SU-DHL-6 (cell line): ENCODE measurements at regions not wholly inside any gene's neighbourhood (a gene's known extent, or its start where the extent isn't known, plus 50 kb on each side); places are given as distances from the start of the nearest gene placed in this dataset.

Source experiments
- H2AFZ ChIP-seq: fragments of 200-600 bp; sonication (generic); 2 replicates; pipeline ENCODE4 v1.6.1; 2014; ENCODE audit warnings: low read depth, mild to moderate bottlenecking, moderate library complexity, mixed read lengths, antibody characterized with exemption, low read length; ENCODE audit not compliant: severe bottlenecking
- H3F3A ChIP-seq: fragments of 200-600 bp; shearing (Covaris generic); 2 replicates; pipeline ENCODE4 v1.6.0; 2016; ENCODE audit warnings: antibody characterized with exemption, mild to moderate bottlenecking; ENCODE audit not compliant: insufficient read depth
- H3K27ac ChIP-seq: fragments of 200-600 bp; sonication (generic); 2 replicates; pipeline ENCODE4 v1.5.1; 2016; ENCODE audit warnings: low read depth, mild to moderate bottlenecking, low read length, moderate library complexity, mixed read lengths
- H3K27me3 ChIP-seq: fragments of 200-600 bp; sonication (generic), shearing (Covaris generic); 2 replicates; pipeline ENCODE4 v1.6.0; 2014; ENCODE audit warnings: mild to moderate bottlenecking, low read length
- H3K36me3 ChIP-seq: fragments of 200-600 bp; sonication (generic); 2 replicates; pipeline ENCODE4 v1.6.1; 2014; ENCODE audit warnings: mild to moderate bottlenecking, low read length, mixed read lengths
- H3K4me2 ChIP-seq: fragments of 300-600, 200-600 bp; shearing (Covaris generic), sonication (generic); 2 replicates; pipeline ENCODE4 v1.6.0; 2014; ENCODE audit warnings: low read length, low read depth, mild to moderate bottlenecking; ENCODE audit not compliant: poor library complexity, severe bottlenecking
- H3K4me3 ChIP-seq: fragments of 200-600 bp; sonication (generic); 2 replicates; pipeline ENCODE4 v1.5.1; 2014; ENCODE audit warnings: antibody characterized with exemption, low read length, mild to moderate bottlenecking, mixed read lengths; ENCODE audit not compliant: insufficient read depth, poor library complexity, severe bottlenecking
- H3K79me2 ChIP-seq: fragments of 200-600 bp; sonication (generic); 2 replicates; pipeline ENCODE4 v1.6.1; 2014; ENCODE audit warnings: mild to moderate bottlenecking, low read length, moderate library complexity; ENCODE audit not compliant: insufficient read depth
- H3K9ac ChIP-seq: fragments of 200-600 bp; sonication (generic); 2 replicates; pipeline ENCODE4 v1.7.0; 2014; ENCODE audit warnings: mild to moderate bottlenecking, low read length
- H3K9me2 ChIP-seq: fragments of 200-600 bp; sonication (generic); replicated peaks from 2 replicates; pipeline ENCODE4 v1.6.1; 2014; ENCODE audit warnings: low read length; ENCODE audit not compliant: insufficient read depth
- H3K9me3 ChIP-seq: fragments of 200-600 bp; sonication (generic); 2 replicates; pipeline ENCODE4 v1.6.1; 2014; ENCODE audit warnings: low read length, mixed read lengths; ENCODE audit not compliant: insufficient read depth
- H4K20me1 ChIP-seq: fragments of 200-600 bp; sonication (generic); 2 replicates; pipeline ENCODE4 v1.6.1; 2014; ENCODE audit warnings: low read depth, mild to moderate bottlenecking, antibody characterized with exemption, low read length, moderate library complexity, mixed read lengths
- CTCF ChIP-seq: fragments of 200-600 bp; sonication (generic); IDR thresholded peaks from one replicate; pipeline ENCODE4 v1.5.1; 2017; ENCODE audit warnings: antibody characterized with exemption, mild to moderate bottlenecking, low read length, moderate library complexity; ENCODE audit not compliant: insufficient read depth, poor library complexity, severe bottlenecking
- EZH2phosphoT487 ChIP-seq: fragments of 200-600 bp; sonication (generic), shearing (Covaris generic); conservative IDR thresholded peaks from 2 replicates; pipeline ENCODE4 v1.6.1; 2018; ENCODE audit warnings: mild to moderate bottlenecking, antibody characterized with exemption, low read length, moderate library complexity, mixed read lengths

GRCh38 chr9:29282121-29282520 lies 1708.8 kb upstream of the C9orf72 start:
- no peak overlapping the region for H3K4me2 ChIP-seq
- H3K9me3 ChIP-seq: no peaks in the 10 kb centered on the region
- H3K9me2 ChIP-seq: no peaks in the 10 kb centered on the region
- TF ChIP-seq EZH2phosphoT487: no peak
- TF ChIP-seq CTCF: no peak
- H3K36me3 ChIP-seq: no peaks in the 10 kb centered on the region
- no peaks in the 10 kb centered on the region for H3F3A ChIP-seq
- no peaks in the 10 kb centered on the region for H3K79me2 ChIP-seq
- H3K27ac ChIP-seq: no peak overlapping the region
- no peaks in the 10 kb centered on the region for H3K27me3 ChIP-seq
- H3K9ac ChIP-seq: no peak overlapping the region
- no peak overlapping the region for H3K4me3 ChIP-seq
- no peak overlapping the region for H2AFZ ChIP-seq
- H4K20me1 ChIP-seq: no peaks in the 10 kb centered on the region

GRCh38 chr9:29285818-29286217 lies 1712.5 kb upstream of the C9orf72 start:
- Histone ChIP-seq H2AFZ (no peak overlapping the region), H3K36me3 (no peaks in the 10 kb centered on the region), H3K4me2 (no peak overlapping the region), H3K9me2 (no peaks in the 10 kb centered on the region), H3K9ac (no peak overlapping the region), H3K79me2 (no peaks in the 10 kb centered on the region), H3F3A (no peaks in the 10 kb centered on the region), H3K4me3 (no peak overlapping the region), H4K20me1 (no peaks in the 10 kb centered on the region), H3K9me3 (no peaks in the 10 kb centered on the region), H3K27me3 (no peaks in the 10 kb centered on the region), H3K27ac (no peak overlapping the region)
- no peak for TF ChIP-seq EZH2phosphoT487
- TF ChIP-seq CTCF: no peak

- Histone ChIP-seq H4K20me1 (no peaks in the 10 kb centered on the region), H3K9me2 (no peaks in the 10 kb centered on the region), H3K79me2 (no peaks in the 10 kb centered on the region), H3K27me3 (no peaks in the 10 kb centered on the region), H3K27ac (no peak overlapping the region), H3K4me3 (no peak overlapping the region), H3K9me3 (no peaks in the 10 kb centered on the region; the same call in 1 of the 2 replicates), H3K4me2 (no peak overlapping the region), H2AFZ (no peak overlapping the region), H3K9ac (no peak overlapping the region), H3K36me3 (no peaks in the 10 kb centered on the region), H3F3A (no peaks in the 10 kb centered on the region)
- TF ChIP-seq EZH2phosphoT487 (no peak), CTCF (no peak)
These were observed 1716.1 kb upstream of the C9orf72 start for GRCh38 chr9:29289365-29289764.
